Liver (tissue), 8 donors: ENCODE measurements at regions not wholly inside any gene's neighbourhood (a gene's known extent, or its start where the extent isn't known, plus 50 kb on each side); places are given as distances from the start of the nearest gene placed in this dataset.

ENCODE experiments used
- DNase-seq: peaks from one replicate; pipeline ENCODE4 v3.0.0-alpha.2; 2017; ENCODE audit warnings: low spot score
- H3K27ac ChIP-seq, 2 donors: one replicate each; pipeline ENCODE4 v1.7.0; 2013; ENCODE audit warnings: inconsistent platforms in 2 of 2, low read length in 2 of 2, control low read depth in 1 of 2, low read depth in 1 of 2, mild to moderate bottlenecking in 1 of 2
- H3K27me3 ChIP-seq, 4 donors: one replicate each; pipeline versions ENCODE4 v1.6.1 to v1.7.0; 2013; ENCODE audit warnings: low read length in 3 of 4, inconsistent platforms in 1 of 4, mild to moderate bottlenecking in 1 of 4, moderate library complexity in 1 of 4; ENCODE audit not compliant: control insufficient read depth in 4 of 4, insufficient read depth in 4 of 4
- H3K36me3 ChIP-seq, 4 donors: one replicate each; pipeline versions ENCODE4 v1.6.1 to v1.7.0; 2013; ENCODE audit warnings: low read length in 3 of 4, mild to moderate bottlenecking in 3 of 4, low read depth in 1 of 4, moderate library complexity in 1 of 4; ENCODE audit not compliant: control insufficient read depth in 4 of 4, insufficient read depth in 3 of 4
- H3K4me1 ChIP-seq, 4 donors: one replicate each; pipeline versions ENCODE4 v1.6.1 to v1.7.0; 2013; ENCODE audit warnings: low read length in 3 of 4, mild to moderate bottlenecking in 3 of 4, moderate library complexity in 1 of 4; ENCODE audit not compliant: control insufficient read depth in 4 of 4, insufficient read depth in 4 of 4
- H3K4me3 ChIP-seq, 3 donors: one replicate each; pipeline versions ENCODE4 v1.6.1 to v1.7.0; 2013; ENCODE audit warnings: low read length in 3 of 3, control low read depth in 1 of 3, low read depth in 1 of 3, mild to moderate bottlenecking in 1 of 3
- H3K9ac ChIP-seq, 2 donors: one replicate each; pipeline ENCODE4 v1.7.0; 2013; ENCODE audit warnings: low read length in 2 of 2, mild to moderate bottlenecking in 2 of 2, moderate library complexity in 2 of 2, control low read depth in 1 of 2, low read depth in 1 of 2
- H3K9me3 ChIP-seq, 4 donors: one replicate each; pipeline versions ENCODE4 v1.6.1 to v1.7.0; 2013; ENCODE audit warnings: low read length in 3 of 4; ENCODE audit not compliant: control insufficient read depth in 4 of 4
- ATF3 ChIP-seq: IDR thresholded peaks from 2 replicates; pipeline ENCODE4 v1.6.1; 2016; ENCODE audit warnings: antibody characterized with exemption
- CTCF ChIP-seq: fragments of 150-350 bp; IDR thresholded peaks from 2 replicates; pipeline ENCODE4 v1.5.1; 2017; ENCODE audit warnings: improper control_type of control experiment, low read depth, low read length; ENCODE audit not compliant: missing input control
- EGR1 ChIP-seq, 2 donors: IDR thresholded peaks; 2 replicates each; pipeline ENCODE4 v1.6.1; 2016 to 2018; ENCODE audit warnings: antibody characterized with exemption in 2 of 2, low read depth in 2 of 2
- FOXA1 ChIP-seq: IDR thresholded peaks from 2 replicates; pipeline ENCODE4 v1.6.1; 2016; ENCODE audit warnings: antibody characterized with exemption
- FOXA2 ChIP-seq: IDR thresholded peaks from 2 replicates; pipeline ENCODE4 v1.6.1; 2016; ENCODE audit warnings: antibody characterized with exemption
- GABPA ChIP-seq, 2 donors: IDR thresholded peaks in 1 of 2; conservative IDR thresholded peaks in 1 of 2; 2 replicates each; pipeline ENCODE4 v1.6.1; 2016; ENCODE audit warnings: antibody characterized with exemption in 2 of 2, mild to moderate bottlenecking in 1 of 2, moderate library complexity in 1 of 2
- HNF4A ChIP-seq, 2 donors: conservative IDR thresholded peaks; 2 replicates each; pipeline ENCODE4 v1.6.1; 2016; ENCODE audit warnings: antibody characterized with exemption in 2 of 2, mild to moderate bottlenecking in 2 of 2
- HNF4G ChIP-seq: IDR thresholded peaks from 2 replicates; pipeline ENCODE4 v1.6.1; 2016; ENCODE audit warnings: antibody characterized with exemption
- JUND ChIP-seq, 2 donors: IDR thresholded peaks; 2 replicates each; pipeline ENCODE4 v1.6.1; 2016; ENCODE audit warnings: antibody characterized with exemption in 2 of 2
- MAX ChIP-seq: IDR thresholded peaks from 2 replicates; pipeline ENCODE4 v1.6.1; 2016; ENCODE audit warnings: antibody characterized with exemption
- NR2F2 ChIP-seq: IDR thresholded peaks from 2 replicates; pipeline ENCODE4 v1.6.1; 2016; ENCODE audit warnings: antibody characterized with exemption
- RAD21 ChIP-seq, 2 donors: IDR thresholded peaks; 2 replicates each; pipeline ENCODE4 v1.6.1; 2016; ENCODE audit warnings: antibody characterized with exemption in 2 of 2, mild to moderate bottlenecking in 2 of 2
- REST ChIP-seq: IDR thresholded peaks from 2 replicates; pipeline ENCODE4 v1.6.1; 2016; ENCODE audit warnings: antibody characterized with exemption, mild to moderate bottlenecking
- RXRA ChIP-seq, 2 donors: IDR thresholded peaks; 2 replicates each; pipeline ENCODE4 v1.6.1; 2017 to 2018; ENCODE audit warnings: antibody characterized with exemption in 2 of 2, mild to moderate bottlenecking in 1 of 2
- SP1 ChIP-seq: IDR thresholded peaks from 2 replicates; pipeline ENCODE4 v1.6.1; 2018; ENCODE audit warnings: antibody characterized with exemption, mild to moderate bottlenecking
- TAF1 ChIP-seq: conservative IDR thresholded peaks from 2 replicates; pipeline ENCODE4 v1.6.1; 2016; ENCODE audit warnings: antibody characterized with exemption, mild to moderate bottlenecking
- YY1 ChIP-seq: IDR thresholded peaks from 2 replicates; pipeline ENCODE4 v1.6.1; 2016; ENCODE audit warnings: antibody characterized with exemption, mild to moderate bottlenecking
- WGBS: extraction: QIAGEN DNeasy Blood & Tissue Kit; methylation state at CpG from one replicate; pipeline ENCODE4 v1.1.7; 2013; 5-methylcytosine and 5-hydroxymethylcytosine counted together
- TF ChIP-seq, protein P1 (sequence below): IDR thresholded peaks from 2 replicates; pipeline ENCODE4 v1.6.1; 2016; ENCODE audit warnings: antibody characterized with exemption
- donor health status: healthy.
- donor health status: healthy.
- donor health status: healthy.
- donor health status: healthy.
- donor health status: healthy.

DNA sequence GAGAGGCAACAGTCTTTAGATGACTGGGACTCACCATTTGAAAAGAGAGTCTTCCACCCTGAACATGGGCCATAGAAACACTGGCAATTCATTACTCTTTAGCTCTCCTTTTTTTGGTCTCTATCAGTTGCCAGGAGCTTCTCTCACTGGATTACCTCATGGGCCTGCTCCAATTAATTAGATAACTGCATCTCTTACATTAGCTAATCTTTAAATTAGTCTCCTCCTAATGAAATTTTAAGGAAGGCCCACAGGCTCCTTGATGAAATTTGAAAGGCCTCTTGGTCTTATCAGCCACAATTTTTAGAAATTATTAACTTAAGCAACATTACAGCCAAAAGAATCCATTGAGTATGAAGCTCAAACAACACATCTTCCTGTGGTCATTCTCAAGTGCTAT lies 184.4 kb downstream of the UNC5CL start:
- H3K4me3 ChIP-seq = no peak overlapping the region

DNA sequence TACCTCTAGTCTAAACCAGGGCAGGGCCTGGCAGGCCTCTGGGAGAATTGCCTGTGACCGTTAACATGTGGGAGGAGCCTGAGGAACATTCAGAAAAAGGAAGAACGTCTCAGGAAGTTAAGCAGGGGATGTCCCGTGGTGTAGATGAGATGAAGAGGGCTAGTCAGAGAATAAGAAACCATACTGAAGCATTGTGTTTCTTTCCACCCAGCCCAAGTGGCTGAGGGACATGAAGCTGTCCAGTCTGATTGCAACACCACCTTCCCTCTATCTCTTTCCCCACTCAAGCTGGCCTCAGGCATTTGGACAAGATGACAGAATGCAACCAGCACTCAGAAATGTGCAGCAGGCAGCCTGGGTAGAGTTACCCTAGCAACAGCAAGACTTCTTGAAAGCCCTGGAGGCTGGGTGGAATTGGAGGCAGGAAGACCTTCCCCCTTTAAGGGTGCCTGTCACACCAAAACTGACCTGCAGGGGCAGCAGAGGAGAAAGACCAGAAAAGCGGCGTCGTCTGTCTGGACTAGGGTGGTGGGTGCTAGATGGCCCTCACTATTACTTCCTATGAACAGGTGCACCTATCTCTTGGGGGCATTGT lies 186.1 kb downstream of the UNC5CL start:
- TF ChIP-seq CTCF (peak; percentile 17), SP1 (no peak), RAD21 (IDR thresholded peaks at IDR 0.05) (peak in 1 of 2 donors; percentile 14)
- Histone ChIP-seq H3K36me3 (no peaks in the 10 kb centered on the region), H3K27me3 (no peaks in the 10 kb centered on the region), H3K27ac (no peak overlapping the region), H3K4me3 (no peak overlapping the region), H3K9ac (no peak overlapping the region), H3K4me1 (no peaks in the 10 kb centered on the region), H3K9me3 (no peaks in the 10 kb centered on the region)
- no peak for DNase-seq
- 48% methylated on average over 6 of the region's 6 CpGs for WGBS

More for the DNA sequence above, 184.4 kb downstream of the UNC5CL start:
- Histone ChIP-seq H3K36me3 (no peaks in the 10 kb centered on the region), H3K9me3 (no peaks in the 10 kb centered on the region), H3K27me3 (no peaks in the 10 kb centered on the region), H3K4me1 (no peaks in the 10 kb centered on the region), H3K27ac (no peak overlapping the region), H3K9ac (no peak overlapping the region)
- DNase-seq = no peak
- no peak for TF ChIP-seq MAX
- TF ChIP-seq GABPA (IDR thresholded peaks at IDR 0.05 in 1 of 2, conservative IDR thresholded peaks at IDR 0.05 in 1 of 2) = no peak
- no peak for TF ChIP-seq RXRA (IDR thresholded peaks at IDR 0.05)
- TF ChIP-seq JUND (IDR thresholded peaks at IDR 0.05) = no peak
- no peak for TF ChIP-seq EGR1 (IDR thresholded peaks at IDR 0.05; ENCODE audit: low read depth in 2 of 2)
- TF ChIP-seq REST = no peak
- no peak for TF ChIP-seq SP1
- no peak for TF ChIP-seq YY1
- no peak for TF ChIP-seq HNF4G
- TF ChIP-seq FOXA2 = no peak
- TF ChIP-seq, protein P1, sequence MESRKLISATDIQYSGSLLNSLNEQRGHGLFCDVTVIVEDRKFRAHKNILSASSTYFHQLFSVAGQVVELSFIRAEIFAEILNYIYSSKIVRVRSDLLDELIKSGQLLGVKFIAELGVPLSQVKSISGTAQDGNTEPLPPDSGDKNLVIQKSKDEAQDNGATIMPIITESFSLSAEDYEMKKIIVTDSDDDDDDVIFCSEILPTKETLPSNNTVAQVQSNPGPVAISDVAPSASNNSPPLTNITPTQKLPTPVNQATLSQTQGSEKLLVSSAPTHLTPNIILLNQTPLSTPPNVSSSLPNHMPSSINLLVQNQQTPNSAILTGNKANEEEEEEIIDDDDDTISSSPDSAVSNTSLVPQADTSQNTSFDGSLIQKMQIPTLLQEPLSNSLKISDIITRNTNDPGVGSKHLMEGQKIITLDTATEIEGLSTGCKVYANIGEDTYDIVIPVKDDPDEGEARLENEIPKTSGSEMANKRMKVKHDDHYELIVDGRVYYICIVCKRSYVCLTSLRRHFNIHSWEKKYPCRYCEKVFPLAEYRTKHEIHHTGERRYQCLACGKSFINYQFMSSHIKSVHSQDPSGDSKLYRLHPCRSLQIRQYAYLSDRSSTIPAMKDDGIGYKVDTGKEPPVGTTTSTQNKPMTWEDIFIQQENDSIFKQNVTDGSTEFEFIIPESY = no peak
- no peak for TF ChIP-seq NR2F2
- no peak for TF ChIP-seq ATF3
- no peak for TF ChIP-seq HNF4A (conservative IDR thresholded peaks at IDR 0.05)
- TF ChIP-seq TAF1 = no peak
- no peak for TF ChIP-seq FOXA1
